ENCODE measurements at regions not wholly inside any gene's neighbourhood (a gene's known extent, or its start where the extent isn't known, plus 50 kb on each side); places are given as distances from the start of the nearest gene placed in this dataset.

- Histone ChIP-seq H3K4me3 (no peak overlapping the region), H3K27ac (no peak overlapping the region), H3K36me3 (ENCODE audit: low read depth, missing control alignments) (no peaks in the 10 kb centered on the region), H3K4me1 (no peaks in the 10 kb centered on the region), H3K9me3 (no peaks in the 10 kb centered on the region), H3K27me3 (no peaks in the 10 kb centered on the region)
- no peak for TF ChIP-seq CTCF (IDR thresholded peaks at IDR 0.05)
- TF ChIP-seq POLR2A (IDR thresholded peaks at IDR 0.05) = no peak
- intact Hi-C loops (cut with DNase I; ENCODE audit: low total_unique reads) = no loop called here
- 65 to 82% methylated on average over 2 of the region's 2 CpGs for WGBS, 2 donors
- DNase-seq = no peak
These were observed 220.5 kb upstream of the SATB1 start for GRCh38 chr3:18645619-18646018.

- Histone ChIP-seq H3K9me3 (no peaks in the 10 kb centered on the region), H3K27ac (no peak overlapping the region), H3K4me1 (no peaks in the 10 kb centered on the region), H3K36me3 (ENCODE audit: low read depth, missing control alignments) (no peaks in the 10 kb centered on the region), H3K27me3 (no peaks in the 10 kb centered on the region), H3K4me3 (no peak overlapping the region)
- intact Hi-C loops (cut with DNase I; ENCODE audit: low total_unique reads) = no loop called here
- no peak for DNase-seq
- WGBS, 2 donors = 78 to 83% methylated on average over 3 of the region's 3 CpGs
- no peak for TF ChIP-seq POLR2A (IDR thresholded peaks at IDR 0.05)
- TF ChIP-seq CTCF (IDR thresholded peaks at IDR 0.05) = no peak
These were observed 218.1 kb upstream of the SATB1 start for GRCh38 chr3:18643281-18643680.

- no peak overlapping the region for H3K27ac ChIP-seq
- no peaks in the 10 kb centered on the region for H3K4me1 ChIP-seq
- no peaks in the 10 kb centered on the region for H3K9me3 ChIP-seq
- H3K27me3 ChIP-seq = no peaks in the 10 kb centered on the region
- no peaks in the 10 kb centered on the region for H3K36me3 ChIP-seq (ENCODE audit: low read depth, missing control alignments)
- DNase-seq = no peak
- TF ChIP-seq CTCF (IDR thresholded peaks at IDR 0.05) (no peak), POLR2A (IDR thresholded peaks at IDR 0.05) (no peak)
- 86 to 89% methylated on average over 3 of the region's 3 CpGs for WGBS, 2 donors
- no peak overlapping the region for H3K4me3 ChIP-seq
- intact Hi-C loops (cut with DNase I; ENCODE audit: low total_unique reads) = no loop called here
These were observed 216.8 kb upstream of the SATB1 start for GRCh38 chr3:18641916-18642315.

GRCh38 chr3:18635215-18635614, 210.1 kb upstream of the SATB1 start:
- Histone ChIP-seq H3K4me3 (no peak overlapping the region), H3K9me3 (no peaks in the 10 kb centered on the region), H3K27me3 (no peaks in the 10 kb centered on the region), H3K4me1 (no peaks in the 10 kb centered on the region), H3K27ac (no peak overlapping the region), H3K36me3 (ENCODE audit: low read depth, missing control alignments) (no peaks in the 10 kb centered on the region)
- DNase-seq = no peak
- WGBS, 2 donors = 50 to 53% methylated on average over 3 of the region's 3 CpGs
- intact Hi-C loops (cut with DNase I; ENCODE audit: low total_unique reads) = no loop called here
- TF ChIP-seq CTCF (IDR thresholded peaks at IDR 0.05) (no peak), POLR2A (IDR thresholded peaks at IDR 0.05) (no peak)

GRCh38 chr3:18634461-18634860, 209.3 kb upstream of the SATB1 start:
- intact Hi-C loops (cut with DNase I; ENCODE audit: low total_unique reads) = no loop called here
- 47 to 83% methylated on average over 2 to 6 of the region's 6 CpGs for WGBS, 2 donors
- Histone ChIP-seq H3K9me3 (no peaks in the 10 kb centered on the region), H3K4me1 (no peaks in the 10 kb centered on the region), H3K4me3 (no peak overlapping the region), H3K36me3 (ENCODE audit: low read depth, missing control alignments) (no peaks in the 10 kb centered on the region), H3K27me3 (no peaks in the 10 kb centered on the region), H3K27ac (no peak overlapping the region)
- no peak for TF ChIP-seq CTCF (IDR thresholded peaks at IDR 0.05)
- no peak for TF ChIP-seq POLR2A (IDR thresholded peaks at IDR 0.05)
- DNase-seq = peak; percentile 20
